ENCODE measurements at regions not wholly inside any gene's neighbourhood (a gene's known extent, or its start where the extent isn't known, plus 50 kb on each side); places are given as distances from the start of the nearest gene placed in this dataset.

DNA sequence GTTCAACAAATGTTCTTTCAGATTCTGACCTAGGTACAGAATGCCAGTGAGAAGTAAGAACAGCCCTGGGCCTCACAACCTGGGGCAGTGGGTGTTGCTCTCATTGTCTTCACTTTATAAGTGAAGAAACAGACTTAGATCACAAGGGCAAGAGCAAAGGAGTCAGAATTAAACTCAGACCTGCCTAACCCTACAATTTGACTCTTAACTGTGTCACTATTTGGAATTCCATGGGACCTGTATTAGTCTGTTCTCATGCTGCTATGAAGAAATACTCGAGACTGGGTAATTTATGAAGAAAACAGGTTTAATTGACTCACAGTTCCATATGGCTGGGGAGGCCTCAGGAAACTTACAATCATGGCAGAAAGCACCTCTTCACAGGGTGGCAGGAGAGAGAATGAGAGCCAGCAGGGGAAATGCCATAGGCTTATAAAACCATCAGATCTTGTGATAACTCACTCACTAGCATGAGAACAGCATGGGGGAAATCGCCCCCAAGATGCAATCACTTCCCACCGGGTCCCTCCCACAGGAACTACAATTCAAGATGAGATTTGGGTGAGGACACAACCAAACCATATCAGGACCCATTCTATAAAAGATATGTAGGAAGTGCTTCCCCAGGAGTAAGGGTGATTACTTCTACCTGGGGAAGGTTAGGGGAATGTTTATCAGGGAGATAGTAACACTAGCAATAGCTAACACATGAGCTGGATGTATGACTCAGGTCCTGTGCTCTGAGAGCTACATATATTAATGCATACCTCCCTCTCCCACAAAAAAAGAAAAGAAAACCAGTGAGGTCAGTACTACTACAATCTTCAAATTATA, 270.1 kb downstream of the SOX9 start:
- Mint-ChIP-seq H3K9me3 (no peaks in the 10 kb centered on the region), H3K36me3 (no peaks in the 10 kb centered on the region), H3K4me3 (no peak overlapping the region), H3K4me1 (no peaks in the 10 kb centered on the region), H3K27ac (no peak overlapping the region), H3K27me3 (ENCODE audit: low read depth in 2 of 2) (no peaks in the 10 kb centered on the region)
- no peak for DNase-seq
- Histone ChIP-seq H3K9me3 (ENCODE audit: control insufficient read depth, insufficient read depth, low read length) (no peaks in the 10 kb centered on the region), H3K4me1 (ENCODE audit: control insufficient read depth, insufficient read depth, low read length) (no peaks in the 10 kb centered on the region), H3K36me3 (ENCODE audit: control insufficient read depth, insufficient read depth, low read length) (no peaks in the 10 kb centered on the region), H3K4me3 (ENCODE audit: low read length) (no peak overlapping the region), H3K27ac (ENCODE audit: low read length) (no peak overlapping the region), H3K27me3 (ENCODE audit: control insufficient read depth, insufficient read depth, low read length) (no peaks in the 10 kb centered on the region)
- no peak for ATAC-seq
- TF ChIP-seq, protein P1, sequence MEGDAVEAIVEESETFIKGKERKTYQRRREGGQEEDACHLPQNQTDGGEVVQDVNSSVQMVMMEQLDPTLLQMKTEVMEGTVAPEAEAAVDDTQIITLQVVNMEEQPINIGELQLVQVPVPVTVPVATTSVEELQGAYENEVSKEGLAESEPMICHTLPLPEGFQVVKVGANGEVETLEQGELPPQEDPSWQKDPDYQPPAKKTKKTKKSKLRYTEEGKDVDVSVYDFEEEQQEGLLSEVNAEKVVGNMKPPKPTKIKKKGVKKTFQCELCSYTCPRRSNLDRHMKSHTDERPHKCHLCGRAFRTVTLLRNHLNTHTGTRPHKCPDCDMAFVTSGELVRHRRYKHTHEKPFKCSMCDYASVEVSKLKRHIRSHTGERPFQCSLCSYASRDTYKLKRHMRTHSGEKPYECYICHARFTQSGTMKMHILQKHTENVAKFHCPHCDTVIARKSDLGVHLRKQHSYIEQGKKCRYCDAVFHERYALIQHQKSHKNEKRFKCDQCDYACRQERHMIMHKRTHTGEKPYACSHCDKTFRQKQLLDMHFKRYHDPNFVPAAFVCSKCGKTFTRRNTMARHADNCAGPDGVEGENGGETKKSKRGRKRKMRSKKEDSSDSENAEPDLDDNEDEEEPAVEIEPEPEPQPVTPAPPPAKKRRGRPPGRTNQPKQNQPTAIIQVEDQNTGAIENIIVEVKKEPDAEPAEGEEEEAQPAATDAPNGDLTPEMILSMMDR (IDR thresholded peaks at IDR 0.05), result no peak
- WGBS (ENCODE audit: insufficient coverage), result 83% methylated on average over 1 of the region's 3 CpGs
- intact Hi-C loops (cut with micrococcal nuclease), result no loop called here

DNA sequence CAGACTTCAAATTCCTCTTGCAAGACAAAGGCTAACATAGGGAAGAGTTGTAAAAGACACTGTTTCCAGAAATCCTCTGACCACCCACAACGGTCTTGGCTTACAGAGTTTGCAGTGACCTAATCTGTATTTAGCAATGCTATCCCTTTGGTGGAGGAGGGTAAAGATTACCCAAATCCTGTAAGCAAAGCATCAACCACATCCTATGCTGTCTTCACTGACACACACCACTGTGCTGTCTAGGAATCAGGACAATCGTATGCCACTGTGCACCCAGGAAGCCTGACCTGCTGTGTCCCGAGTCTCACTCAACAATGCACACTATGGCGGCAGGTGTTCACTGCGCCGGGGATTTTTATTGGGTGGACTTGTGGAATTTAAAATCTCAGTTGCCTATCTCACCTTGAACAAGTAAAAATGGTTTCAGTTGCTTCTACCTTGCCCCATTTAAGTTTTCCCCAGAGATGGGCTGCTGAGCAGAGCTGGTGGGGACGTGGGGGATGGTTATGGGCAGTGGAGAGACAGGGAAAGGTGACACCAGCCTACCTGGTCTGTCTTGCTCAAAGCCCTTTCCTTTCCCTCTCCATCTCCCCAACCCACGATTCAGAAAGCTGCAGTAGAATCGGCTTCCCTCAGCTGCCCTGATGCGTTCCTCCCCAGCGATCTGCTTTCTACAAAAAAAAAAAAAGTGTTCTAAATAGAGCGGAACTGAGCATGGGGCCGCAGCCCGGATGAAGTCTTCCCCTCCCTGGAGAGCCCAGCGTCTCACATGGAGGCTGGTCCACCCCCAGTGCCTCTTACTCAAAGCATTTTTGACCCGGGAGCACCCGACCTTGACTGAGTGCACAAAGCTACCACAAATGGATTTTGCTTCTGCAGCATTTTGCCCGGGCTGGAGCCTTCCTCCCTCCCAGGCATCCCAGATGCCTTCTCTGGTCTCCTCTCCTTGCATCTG, 271.5 kb downstream of the SOX9 start:
- Histone ChIP-seq H3K9me3 (ENCODE audit: control insufficient read depth, insufficient read depth, low read length) (no peaks in the 10 kb centered on the region), H3K27me3 (ENCODE audit: control insufficient read depth, insufficient read depth, low read length) (no peaks in the 10 kb centered on the region), H3K4me3 (ENCODE audit: low read length) (no peak overlapping the region), H3K27ac (ENCODE audit: low read length) (no peak overlapping the region), H3K36me3 (ENCODE audit: control insufficient read depth, insufficient read depth, low read length) (no peaks in the 10 kb centered on the region), H3K4me1 (ENCODE audit: control insufficient read depth, insufficient read depth, low read length) (no peaks in the 10 kb centered on the region)
- no peaks in the 10 kb centered on the region for H3K36me3 Mint-ChIP-seq
- intact Hi-C loops (cut with micrococcal nuclease), result no loop called here
- DNase-seq, result no peak
- TF ChIP-seq, protein P1 (IDR thresholded peaks at IDR 0.05), result no peak
- H3K4me3 Mint-ChIP-seq, result no peak overlapping the region
- no peaks in the 10 kb centered on the region for H3K27me3 Mint-ChIP-seq (ENCODE audit: low read depth in 2 of 2)
- H3K9me3 Mint-ChIP-seq, result no peaks in the 10 kb centered on the region
- no peaks in the 10 kb centered on the region for H3K4me1 Mint-ChIP-seq
- 87% methylated on average over 16 of the region's 18 CpGs for WGBS (ENCODE audit: insufficient coverage)
- no peak for ATAC-seq
- H3K27ac Mint-ChIP-seq, result no peak overlapping the region

DNA sequence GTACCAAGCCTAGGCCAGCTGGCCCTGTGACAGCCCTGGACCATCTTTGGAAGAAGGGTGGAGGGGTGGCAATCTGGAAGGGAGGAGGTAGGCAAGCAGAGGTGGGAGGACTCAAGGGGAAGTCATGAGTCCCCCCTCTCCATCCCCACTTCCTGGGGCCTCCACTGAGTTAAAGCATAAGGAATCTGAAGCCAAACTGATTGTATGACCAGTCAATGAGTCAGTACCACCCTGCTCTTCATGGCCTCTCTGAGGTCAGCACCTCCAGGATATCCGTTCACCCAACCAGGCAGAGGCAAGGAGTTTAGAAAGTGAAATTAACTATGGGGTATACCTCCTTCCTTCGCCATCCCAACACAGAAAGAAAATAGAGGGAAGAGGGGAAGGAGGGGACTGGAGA, 272.7 kb downstream of the SOX9 start:
- no peaks in the 10 kb centered on the region for H3K36me3 ChIP-seq (ENCODE audit: control insufficient read depth, insufficient read depth, low read length)
- H3K9me3 ChIP-seq (ENCODE audit: control insufficient read depth, insufficient read depth, low read length), result no peaks in the 10 kb centered on the region
- ATAC-seq (no peak), DNase-seq (no peak)
- no peaks in the 10 kb centered on the region for H3K27me3 ChIP-seq (ENCODE audit: control insufficient read depth, insufficient read depth, low read length)
- Mint-ChIP-seq H3K27me3 (ENCODE audit: low read depth in 2 of 2) (no peaks in the 10 kb centered on the region), H3K9me3 (no peaks in the 10 kb centered on the region), H3K27ac (no peak overlapping the region), H3K4me1 (no peaks in the 10 kb centered on the region), H3K4me3 (no peak overlapping the region), H3K36me3 (no peaks in the 10 kb centered on the region)
- no peak overlapping the region for H3K27ac ChIP-seq (ENCODE audit: low read length)
- H3K4me1 ChIP-seq (ENCODE audit: control insufficient read depth, insufficient read depth, low read length), result no peaks in the 10 kb centered on the region
- intact Hi-C loops (cut with micrococcal nuclease), result no loop called here
- WGBS (ENCODE audit: insufficient coverage), result no CpG with 5 or more reads among the region's 2 CpGs
- TF ChIP-seq, protein P1 (IDR thresholded peaks at IDR 0.05), result no peak
- H3K4me3 ChIP-seq (ENCODE audit: low read length), result no peak overlapping the region

Measured in natural killer cell (primary cell).